Natural killer cell (primary cell): ENCODE measurements at regions not wholly inside any gene's neighbourhood (a gene's known extent, or its start where the extent isn't known, plus 50 kb on each side); places are given as distances from the start of the nearest gene placed in this dataset.
"Not testable (repeated sequence)": the region's sequence is repeated elsewhere in the genome, so short reads cannot be mapped to it uniquely, and the experiment has no call there.

Source experiments
- ATAC-seq, 3 donors: fragments of 150-1000 bp in 2 of 3; fragments of 200-7000 bp in 1 of 3; cut with Tn5 transposase; 1 replicate in 1 of 3; 2 replicates in 2 of 3; pipeline ENCODE4 v1.10.0; 2021; ENCODE audit warnings: mild to moderate bottlenecking in 2 of 3, moderate library complexity in 2 of 3
- DNase-seq, 2 donors: peaks; one replicate each; pipeline versions ENCODE4 v3.0.0 to v3.0.0-alpha.2; 2013 to 2021; ENCODE audit warnings: mixed read lengths in 1 of 2
- H3K27ac ChIP-seq: one replicate; pipeline ENCODE4 v1.5.1; 2013; ENCODE audit warnings: mild to moderate bottlenecking, low read length
- H3K27me3 ChIP-seq: one replicate; pipeline ENCODE4 v1.6.1; 2013; ENCODE audit warnings: low read length; ENCODE audit not compliant: control insufficient read depth, insufficient read depth
- H3K36me3 ChIP-seq: one replicate; pipeline ENCODE4 v1.6.1; 2013; ENCODE audit warnings: low read length; ENCODE audit not compliant: control insufficient read depth, insufficient read depth
- H3K4me1 ChIP-seq: one replicate; pipeline ENCODE4 v1.6.1; 2013; ENCODE audit warnings: low read length; ENCODE audit not compliant: control insufficient read depth, insufficient read depth
- H3K4me3 ChIP-seq: one replicate; pipeline ENCODE4 v1.5.1; 2013; ENCODE audit warnings: low read length
- H3K9me3 ChIP-seq: one replicate; pipeline ENCODE4 v1.6.1; 2013; ENCODE audit warnings: low read length; ENCODE audit not compliant: control insufficient read depth, insufficient read depth
- H3K27ac Mint-ChIP-seq, 2 donors: one replicate each; pipeline ENCODE4 v1.8.0; 2022; ENCODE audit warnings: mild to moderate bottlenecking in 2 of 2, mixed read lengths in 2 of 2, moderate library complexity in 1 of 2
- H3K27me3 Mint-ChIP-seq, 2 donors: one replicate each; pipeline ENCODE4 v1.8.0; 2022; ENCODE audit warnings: low read depth in 2 of 2, mixed read lengths in 2 of 2
- H3K36me3 Mint-ChIP-seq: one replicate; pipeline ENCODE4 v1.8.0; 2022; ENCODE audit warnings: mixed read lengths
- H3K4me1 Mint-ChIP-seq, 2 donors: one replicate each; pipeline ENCODE4 v1.8.0; 2022; ENCODE audit warnings: mixed read lengths in 2 of 2
- H3K4me3 Mint-ChIP-seq: one replicate; pipeline ENCODE4 v1.8.0; 2022; ENCODE audit warnings: mild to moderate bottlenecking, moderate library complexity, mixed read lengths
- H3K9me3 Mint-ChIP-seq, 2 donors: one replicate each; pipeline ENCODE4 v1.8.0; 2022; ENCODE audit warnings: mixed read lengths in 2 of 2
- CTCF ChIP-seq: fragments of 200-600 bp; IDR thresholded peaks from one replicate; pipeline ENCODE4 v1.8.0; 2022; ENCODE audit warnings: antibody characterized with exemption
- WGBS: methylation state at CpG from one replicate; pipeline ENCODE4 v1.1.7; 2013; ENCODE audit warnings: missing lambda C conversion rate; ENCODE audit not compliant: insufficient coverage; 5-methylcytosine and 5-hydroxymethylcytosine counted together
- intact Hi-C: fragments of 100-400 bp; cut with micrococcal nuclease; formaldehyde crosslinking; loops from one replicate; pipeline ENCODE4 v1.14.2; 2022

- H3K27ac ChIP-seq: no peak overlapping the region
- no peaks in the 10 kb centered on the region for H3K36me3 ChIP-seq
- Mint-ChIP-seq H3K36me3 (no peaks in the 10 kb centered on the region), H3K27me3 (no peaks in the 10 kb centered on the region), H3K4me3 (no peak overlapping the region), H3K27ac (no peak overlapping the region), H3K9me3 (peaks cover 5 to 11% of the 10 kb centered on the region in 2 donors), H3K4me1 (no peaks in the 10 kb centered on the region)
- H3K9me3 ChIP-seq: peaks cover 6% of the 10 kb centered on the region
- H3K4me1 ChIP-seq: no peaks in the 10 kb centered on the region
- DNase-seq (no peak), ATAC-seq (no peak)
- intact Hi-C loops: loop anchor here (10.0 kb wide), 1 partner anchor 59 kb away; no protein-coding TSS in a partner anchor
- no peak for TF ChIP-seq CTCF
- no peak overlapping the region for H3K4me3 ChIP-seq
- no peaks in the 10 kb centered on the region for H3K27me3 ChIP-seq
- WGBS: 60% methylated on average over 2 of the region's 2 CpGs
These were observed 228.9 kb downstream of the ADCYAP1 start for GRCh38 chr18:1133541-1133940.

- no peaks in the 10 kb centered on the region for H3K4me1 ChIP-seq
- 85% methylated on average over 1 of the region's 1 CpG for WGBS
- no peak overlapping the region for H3K27ac ChIP-seq
- no peaks in the 10 kb centered on the region for H3K36me3 ChIP-seq
- H3K9me3 ChIP-seq: peaks cover 21% of the 10 kb centered on the region
- Mint-ChIP-seq H3K36me3 (peaks cover 14% of the 10 kb centered on the region), H3K27ac (no peak overlapping the region), H3K4me1 (no peaks in the 10 kb centered on the region), H3K27me3 (no peaks in the 10 kb centered on the region), H3K9me3 (peaks cover 16 to 27% of the 10 kb centered on the region in 2 donors), H3K4me3 (no peak overlapping the region)
- no peak for DNase-seq
- no peaks in the 10 kb centered on the region for H3K27me3 ChIP-seq
- no peak overlapping the region for H3K4me3 ChIP-seq
- no peak for ATAC-seq
- TF ChIP-seq CTCF: no peak
- intact Hi-C loops: no loop called here
These were observed 243.1 kb downstream of the ADCYAP1 start for GRCh38 chr18:1147730-1148129.

GRCh38 chr18:1149709-1150108, 245.0 kb downstream of the ADCYAP1 start:
- Histone ChIP-seq H3K4me3 (no peak overlapping the region), H3K27ac (no peak overlapping the region), H3K9me3 (peaks cover 15% of the 10 kb centered on the region), H3K36me3 (no peaks in the 10 kb centered on the region), H3K4me1 (no peaks in the 10 kb centered on the region), H3K27me3 (no peaks in the 10 kb centered on the region)
- no peak overlapping the region for H3K4me3 Mint-ChIP-seq
- H3K27me3 Mint-ChIP-seq: no peaks in the 10 kb centered on the region
- peaks cover 18 to 19% of the 10 kb centered on the region in 2 donors for H3K9me3 Mint-ChIP-seq
- no peak overlapping the region for H3K27ac Mint-ChIP-seq
- H3K4me1 Mint-ChIP-seq: no peaks in the 10 kb centered on the region
- 92% methylated on average over 3 of the region's 4 CpGs for WGBS
- peaks cover 24% of the 10 kb centered on the region for H3K36me3 Mint-ChIP-seq
- no peak for DNase-seq
- TF ChIP-seq CTCF: no peak
- ATAC-seq: no peak
- intact Hi-C loops: no loop called here

DNA sequence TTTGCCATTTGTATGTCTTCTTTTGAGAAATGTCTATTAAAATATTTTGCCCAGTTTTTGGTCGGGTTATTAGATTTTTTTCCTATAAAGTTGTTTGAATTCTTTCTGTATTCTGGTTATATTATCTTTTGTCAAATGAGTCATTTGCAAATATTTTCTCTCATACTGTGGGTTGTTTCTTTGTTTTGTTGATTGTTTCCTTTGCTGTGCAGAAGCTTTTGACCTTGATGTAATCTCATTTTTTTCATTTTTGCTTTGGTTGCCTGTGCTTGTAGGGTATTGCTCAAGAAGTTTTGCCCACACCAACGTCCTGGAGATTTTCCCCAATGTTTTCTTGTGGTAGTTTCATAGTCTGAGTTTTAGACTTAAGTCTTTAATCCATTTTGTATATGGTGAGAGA, 245.7 kb downstream of the ADCYAP1 start:
- H3K27me3 Mint-ChIP-seq: no peaks in the 10 kb centered on the region
- Histone ChIP-seq H3K9me3 (peaks cover 15% of the 10 kb centered on the region), H3K36me3 (no peaks in the 10 kb centered on the region), H3K27ac (no peak overlapping the region), H3K27me3 (no peaks in the 10 kb centered on the region), H3K4me1 (no peaks in the 10 kb centered on the region), H3K4me3 (no peak overlapping the region)
- H3K27ac Mint-ChIP-seq: no peak overlapping the region
- no peak for ATAC-seq
- no peaks in the 10 kb centered on the region for H3K4me1 Mint-ChIP-seq
- TF ChIP-seq CTCF: no peak
- H3K9me3 Mint-ChIP-seq: peaks cover 18 to 19% of the 10 kb centered on the region in 2 donors
- H3K4me3 Mint-ChIP-seq: no peak overlapping the region
- 10% methylated on average over 1 of the region's 2 CpGs for WGBS
- H3K36me3 Mint-ChIP-seq: peaks cover 25% of the 10 kb centered on the region
- DNase-seq: no peak
- intact Hi-C loops: no loop called here

GRCh38 chr18:1152958-1153357, 248.3 kb downstream of the ADCYAP1 start:
- DNase-seq, H3K27me3 ChIP-seq, H3K36me3 ChIP-seq, H3K27me3 Mint-ChIP-seq, H3K27ac Mint-ChIP-seq, H3K4me3 ChIP-seq, ATAC-seq, H3K9me3 ChIP-seq, intact Hi-C loops, H3K27ac ChIP-seq, H3K4me1 Mint-ChIP-seq, H3K4me1 ChIP-seq, H3K4me3 Mint-ChIP-seq: not testable (repeated sequence)
- H3K36me3 Mint-ChIP-seq: peaks cover 25% of the 10 kb centered on the region
- peaks cover 15 to 17% of the 10 kb centered on the region in 2 donors for H3K9me3 Mint-ChIP-seq
- 85% methylated on average over 1 of the region's 2 CpGs for WGBS
